Right lobe of liver (tissue), 4 donors: ENCODE measurements at regions not wholly inside any gene's neighbourhood (a gene's known extent, or its start where the extent isn't known, plus 50 kb on each side); places are given as distances from the start of the nearest gene placed in this dataset.

ENCODE experiments used
- POLR2A ChIP-seq: fragments of 450-650 bp; IDR thresholded peaks from one replicate; pipeline ENCODE4 v1.6.1; 2017; ENCODE audit warnings: antibody characterized with exemption, mild to moderate bottlenecking
- TF ChIP-seq, protein P1 (sequence below), 4 donors: fragments of 200-600 bp in 3 of 4; fragments of 450-650 bp in 1 of 4; IDR thresholded peaks; one replicate each; pipeline versions ENCODE4 v1.5.1 to v1.8.0; 2016 to 2022; ENCODE audit warnings: antibody characterized with exemption in 4 of 4, mild to moderate bottlenecking in 2 of 4
- donor health status: DM: no; HTN: no; CAD: no.
- donor health status: DM: no; HTN: no; CAD: no.
- donor health status: DM: no; HTN: yes; CAD: no.

DNA sequence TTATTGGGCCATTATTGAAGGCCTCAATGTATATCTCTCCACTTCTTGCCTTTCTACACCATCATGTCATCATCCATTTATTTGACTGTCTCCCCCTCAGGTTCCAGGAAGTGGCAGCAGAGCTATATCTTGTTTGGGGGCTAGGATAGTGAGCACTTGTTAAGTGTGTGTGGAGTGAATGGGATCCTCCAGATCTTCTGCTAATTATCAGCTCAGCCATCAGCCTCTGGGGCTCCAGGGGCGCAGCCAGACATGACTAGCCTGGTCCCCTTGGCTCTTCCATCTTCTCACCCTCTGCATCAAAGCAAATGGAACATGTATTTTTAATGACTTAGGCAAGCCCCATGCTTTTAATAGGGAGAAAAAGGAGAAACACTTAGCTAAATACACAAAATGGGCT, 176.5 kb downstream of the ARHGAP12 start:
- TF ChIP-seq, protein P1, sequence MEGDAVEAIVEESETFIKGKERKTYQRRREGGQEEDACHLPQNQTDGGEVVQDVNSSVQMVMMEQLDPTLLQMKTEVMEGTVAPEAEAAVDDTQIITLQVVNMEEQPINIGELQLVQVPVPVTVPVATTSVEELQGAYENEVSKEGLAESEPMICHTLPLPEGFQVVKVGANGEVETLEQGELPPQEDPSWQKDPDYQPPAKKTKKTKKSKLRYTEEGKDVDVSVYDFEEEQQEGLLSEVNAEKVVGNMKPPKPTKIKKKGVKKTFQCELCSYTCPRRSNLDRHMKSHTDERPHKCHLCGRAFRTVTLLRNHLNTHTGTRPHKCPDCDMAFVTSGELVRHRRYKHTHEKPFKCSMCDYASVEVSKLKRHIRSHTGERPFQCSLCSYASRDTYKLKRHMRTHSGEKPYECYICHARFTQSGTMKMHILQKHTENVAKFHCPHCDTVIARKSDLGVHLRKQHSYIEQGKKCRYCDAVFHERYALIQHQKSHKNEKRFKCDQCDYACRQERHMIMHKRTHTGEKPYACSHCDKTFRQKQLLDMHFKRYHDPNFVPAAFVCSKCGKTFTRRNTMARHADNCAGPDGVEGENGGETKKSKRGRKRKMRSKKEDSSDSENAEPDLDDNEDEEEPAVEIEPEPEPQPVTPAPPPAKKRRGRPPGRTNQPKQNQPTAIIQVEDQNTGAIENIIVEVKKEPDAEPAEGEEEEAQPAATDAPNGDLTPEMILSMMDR (IDR thresholded peaks at IDR 0.05), result no peak
- no peak for TF ChIP-seq POLR2A
